GM18526 (cell line): ENCODE measurements at regions not wholly inside any gene's neighbourhood (a gene's known extent, or its start where the extent isn't known, plus 50 kb on each side); places are given as distances from the start of the nearest gene placed in this dataset.

Source experiments
- POLR2A ChIP-seq: IDR thresholded peaks from 3 replicates; pipeline ENCODE4 v1.6.1; 2011; ENCODE audit not compliant: insufficient read length; ENCODE audit errors: extremely low read depth

DNA sequence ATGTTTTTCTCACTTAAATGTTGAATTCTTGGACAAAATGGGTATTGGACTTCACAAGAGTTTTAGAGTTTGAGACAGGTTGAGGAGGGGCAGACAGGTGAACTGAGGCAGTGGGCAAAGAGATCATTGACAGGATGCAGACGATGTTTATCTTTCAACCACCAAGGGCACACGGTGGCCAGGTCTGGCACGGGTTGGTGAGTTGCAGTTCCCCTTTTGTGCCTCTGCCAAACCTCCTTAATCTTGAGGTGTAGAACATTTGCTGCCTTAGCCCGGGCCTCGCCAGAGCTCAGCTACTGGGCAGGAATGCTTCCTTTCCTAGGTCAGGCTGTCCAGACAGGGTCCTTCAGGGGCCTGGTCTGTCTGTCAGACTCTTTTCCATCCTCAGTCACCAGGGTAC, 567.4 kb upstream of the SOX9 start:
- TF ChIP-seq POLR2A, result no peak

DNA sequence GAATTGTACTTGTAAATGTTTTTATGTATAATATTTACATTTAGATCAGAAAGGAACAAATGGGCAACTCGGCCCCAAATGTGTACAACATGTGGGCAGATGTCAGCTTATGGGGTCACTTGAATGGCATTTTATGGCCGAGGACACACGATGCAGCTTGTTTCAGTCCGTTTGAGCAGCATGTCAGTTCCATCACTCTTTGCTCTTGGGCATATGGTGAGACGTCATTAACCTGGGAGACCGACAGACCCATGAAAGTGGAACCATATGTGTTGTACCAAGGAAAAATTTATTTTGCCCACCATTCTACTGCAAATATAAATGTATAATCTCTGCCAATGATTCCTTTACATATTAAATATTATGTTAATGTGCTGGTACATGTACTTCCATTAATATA, 561.9 kb upstream of the SOX9 start:
- no peak for TF ChIP-seq POLR2A

- no peak for TF ChIP-seq POLR2A
These were observed 548.5 kb upstream of the SOX9 start for GRCh38 chr17:71572343-71572742.

- no peak for TF ChIP-seq POLR2A
These were observed 542.4 kb upstream of the SOX9 start for GRCh38 chr17:71578446-71578845.

DNA sequence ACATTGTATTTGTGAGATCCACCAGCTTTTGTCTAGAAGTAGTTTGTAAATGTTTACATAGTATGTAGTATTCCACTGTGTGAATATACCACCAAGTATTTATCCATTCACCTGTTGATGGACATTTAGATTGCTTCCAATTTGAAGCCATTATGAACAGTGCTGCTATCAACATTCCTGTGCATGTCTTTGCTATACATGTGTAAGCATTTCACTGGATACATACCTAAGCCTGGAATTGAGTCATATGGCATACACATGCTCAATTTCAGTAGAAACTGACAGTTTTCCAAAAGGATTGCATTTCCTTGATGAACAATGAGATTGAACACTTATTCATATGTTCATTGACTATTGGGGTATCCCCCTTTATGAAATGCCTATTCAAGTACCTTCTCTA, 540.6 kb upstream of the SOX9 start:
- no peak for TF ChIP-seq POLR2A

DNA sequence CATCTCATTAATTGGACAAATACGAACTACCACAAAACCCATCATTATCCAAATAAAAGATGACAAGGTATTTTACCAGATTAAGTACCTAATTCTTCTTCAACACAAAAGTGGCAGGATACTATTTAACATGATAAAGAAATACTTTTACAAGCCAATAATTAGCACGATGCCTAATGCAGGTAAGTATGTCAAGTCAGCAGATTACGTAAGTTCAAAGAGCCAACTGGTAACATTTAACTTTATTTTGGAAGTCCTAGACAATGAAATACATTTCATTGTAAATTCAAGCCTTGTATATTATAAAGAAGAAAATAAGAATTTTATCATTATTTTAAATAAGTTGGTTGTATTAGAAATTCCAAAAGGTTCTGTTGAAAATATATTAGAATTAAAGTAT, 535.3 kb upstream of the SOX9 start:
- no peak for TF ChIP-seq POLR2A

DNA sequence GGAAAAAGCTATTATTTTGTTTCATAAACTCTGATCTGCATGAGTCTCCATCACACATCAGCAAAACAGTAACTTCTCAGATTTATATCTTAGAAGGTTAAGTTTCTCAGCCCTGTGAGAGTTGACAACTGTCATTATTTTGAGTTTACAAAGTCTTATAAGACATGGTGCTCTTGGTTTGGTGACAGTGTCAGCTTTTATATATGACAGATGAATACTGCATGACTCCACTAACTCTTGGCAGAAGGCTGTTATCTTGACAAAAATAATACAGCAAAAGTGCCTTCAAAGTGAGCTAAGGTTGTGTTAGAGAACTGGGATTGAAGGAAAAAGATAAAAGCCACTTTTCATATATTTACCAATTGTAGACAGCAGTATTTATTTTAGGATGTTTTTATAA, 528.4 kb upstream of the SOX9 start:
- TF ChIP-seq POLR2A, result no peak

- TF ChIP-seq POLR2A, result no peak
These were observed 527.7 kb upstream of the SOX9 start for GRCh38 chr17:71593078-71593477.

DNA sequence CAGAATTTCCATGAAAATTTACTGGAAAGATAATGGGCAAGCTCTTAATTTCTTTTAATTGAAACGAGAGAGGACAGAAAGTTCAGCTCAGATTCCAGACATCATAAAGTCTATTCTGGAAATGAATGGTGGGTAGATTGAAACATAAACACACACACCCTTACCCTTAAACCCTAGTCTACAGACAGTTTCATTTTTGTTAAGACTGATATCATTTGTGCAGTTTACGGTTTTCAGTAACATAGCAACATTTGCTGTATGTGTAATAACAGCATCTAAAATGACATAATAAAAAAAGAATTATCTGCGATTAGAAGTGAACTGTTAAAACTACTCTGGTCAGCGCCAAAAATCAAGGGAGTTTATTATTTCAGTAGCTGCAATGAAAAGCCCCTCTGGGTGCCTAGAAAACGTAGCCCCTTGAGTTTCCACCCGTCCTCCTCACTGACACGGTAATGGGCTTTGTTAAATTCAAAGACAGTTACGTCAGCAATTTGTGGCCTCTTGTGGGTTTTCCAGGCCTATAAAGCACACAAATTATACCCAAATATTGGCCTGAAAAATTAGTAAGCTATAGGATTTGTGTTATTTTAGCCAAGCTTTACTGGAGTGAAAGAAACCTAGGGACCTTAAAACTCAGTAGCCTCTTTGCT, 520.6 kb upstream of the SOX9 start:
- TF ChIP-seq POLR2A, result no peak

GRCh38 chr17:71601894-71602504, 518.8 kb upstream of the SOX9 start:
- no peak for TF ChIP-seq POLR2A

GRCh38 chr17:71613996-71614395, 506.8 kb upstream of the SOX9 start:
- no peak for TF ChIP-seq POLR2A

DNA sequence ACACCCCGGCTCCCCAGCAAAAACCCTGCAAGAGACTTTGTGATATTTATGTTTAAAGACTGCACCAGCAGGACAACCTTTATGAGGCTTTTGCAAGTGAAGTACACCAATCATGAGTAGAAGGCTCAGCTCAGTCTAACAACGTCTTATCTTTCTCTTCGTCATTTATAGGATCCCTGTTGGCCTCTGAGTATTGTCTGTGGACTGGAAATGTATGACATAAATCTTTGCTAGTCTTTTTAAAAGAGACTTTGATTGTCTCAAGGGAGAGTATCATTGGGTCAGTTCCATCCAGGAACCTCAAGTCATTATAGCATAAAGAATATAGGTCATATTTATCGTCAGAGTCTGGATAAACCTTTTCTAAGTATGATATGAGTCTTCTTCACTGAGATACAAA, 505.0 kb upstream of the SOX9 start:
- no peak for TF ChIP-seq POLR2A

- no peak for TF ChIP-seq POLR2A
These were observed 495.5 kb upstream of the SOX9 start for GRCh38 chr17:71625330-71625729.

DNA sequence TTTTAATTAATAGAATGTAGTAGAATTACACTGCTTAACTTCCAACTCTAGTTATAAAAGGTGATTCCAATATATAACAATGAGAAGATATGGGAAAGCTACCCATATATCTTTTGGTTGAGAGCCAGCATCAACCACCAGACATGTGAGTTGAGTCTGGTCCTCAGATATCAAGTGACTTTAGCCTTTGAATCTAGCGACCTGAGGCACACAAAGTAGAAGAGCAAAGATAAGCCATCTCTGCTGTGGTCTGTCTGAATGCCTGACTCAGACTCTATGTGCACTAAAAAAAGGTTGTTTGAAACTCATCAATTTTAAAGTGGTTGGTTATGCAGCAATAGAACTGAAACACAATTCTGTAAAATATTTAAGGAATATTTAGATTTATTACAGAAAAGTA, 492.5 kb upstream of the SOX9 start:
- TF ChIP-seq POLR2A, result no peak

DNA sequence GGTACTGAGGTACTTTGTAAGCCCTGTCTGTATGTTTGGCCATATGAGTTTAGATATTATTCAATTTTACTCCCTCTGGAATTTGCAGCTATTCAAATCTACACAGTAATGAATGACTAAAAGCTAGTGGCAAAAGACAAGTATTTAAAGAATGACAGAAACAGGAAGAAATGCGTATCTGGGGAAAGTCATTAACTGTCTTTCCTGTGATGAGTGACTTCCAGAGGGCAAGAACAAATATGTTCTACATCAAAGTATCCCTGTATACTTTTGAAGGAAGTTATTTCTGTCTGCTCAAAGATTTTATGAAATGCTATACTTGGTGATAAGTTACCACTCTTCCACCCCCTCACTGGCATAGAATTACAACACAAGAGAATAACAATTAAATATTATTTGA, 489.3 kb upstream of the SOX9 start:
- TF ChIP-seq POLR2A, result no peak

DNA sequence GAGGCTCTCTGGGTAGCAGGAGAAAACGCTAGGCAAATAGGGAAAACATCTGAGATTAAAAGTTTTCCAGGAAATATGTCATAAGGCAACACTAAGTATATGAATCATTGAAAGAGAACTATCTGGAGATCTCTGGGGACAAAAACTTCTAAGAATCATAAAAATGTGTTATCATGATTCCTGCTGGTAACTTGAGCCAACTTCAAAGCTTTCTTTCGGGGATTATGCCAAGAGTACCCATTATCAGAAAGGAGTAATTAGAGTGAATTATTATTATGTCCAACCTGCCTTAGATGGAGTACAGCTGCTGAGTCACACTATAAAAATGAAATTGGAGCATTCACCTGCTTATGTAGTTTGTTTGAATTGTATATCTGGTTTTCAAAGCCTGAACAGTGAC, 488.5 kb upstream of the SOX9 start:
- TF ChIP-seq POLR2A, result no peak

GRCh38 chr17:71633391-71633849, 487.4 kb upstream of the SOX9 start:
- no peak for TF ChIP-seq POLR2A
